ENCODE measurements at regions not wholly inside any gene's neighbourhood (a gene's known extent, or its start where the extent isn't known, plus 50 kb on each side); places are given as distances from the start of the nearest gene placed in this dataset.

DNA sequence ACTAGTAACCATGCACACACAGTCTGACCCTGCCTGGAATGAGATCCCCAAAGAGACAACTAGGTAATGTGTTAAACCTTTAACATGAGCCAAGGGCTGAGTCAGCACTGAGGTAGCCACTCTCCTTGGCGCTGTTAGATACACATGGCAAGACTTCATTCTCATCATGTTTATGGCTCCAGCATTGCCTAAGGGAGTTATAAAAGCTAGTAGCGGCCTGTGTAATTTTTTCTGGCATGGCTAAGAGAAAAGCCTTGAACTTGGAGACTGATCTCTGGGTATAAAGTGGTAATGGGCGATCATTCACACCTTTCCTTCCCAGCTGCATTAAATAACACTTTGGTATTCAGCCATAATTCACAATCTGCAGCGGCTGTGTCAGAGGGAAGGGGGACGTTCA, 779.7 kb upstream of the LRRC4C start:
- no peak for TF ChIP-seq POLR2A (IDR thresholded peaks at IDR 0.05)
- TF ChIP-seq, protein P1, sequence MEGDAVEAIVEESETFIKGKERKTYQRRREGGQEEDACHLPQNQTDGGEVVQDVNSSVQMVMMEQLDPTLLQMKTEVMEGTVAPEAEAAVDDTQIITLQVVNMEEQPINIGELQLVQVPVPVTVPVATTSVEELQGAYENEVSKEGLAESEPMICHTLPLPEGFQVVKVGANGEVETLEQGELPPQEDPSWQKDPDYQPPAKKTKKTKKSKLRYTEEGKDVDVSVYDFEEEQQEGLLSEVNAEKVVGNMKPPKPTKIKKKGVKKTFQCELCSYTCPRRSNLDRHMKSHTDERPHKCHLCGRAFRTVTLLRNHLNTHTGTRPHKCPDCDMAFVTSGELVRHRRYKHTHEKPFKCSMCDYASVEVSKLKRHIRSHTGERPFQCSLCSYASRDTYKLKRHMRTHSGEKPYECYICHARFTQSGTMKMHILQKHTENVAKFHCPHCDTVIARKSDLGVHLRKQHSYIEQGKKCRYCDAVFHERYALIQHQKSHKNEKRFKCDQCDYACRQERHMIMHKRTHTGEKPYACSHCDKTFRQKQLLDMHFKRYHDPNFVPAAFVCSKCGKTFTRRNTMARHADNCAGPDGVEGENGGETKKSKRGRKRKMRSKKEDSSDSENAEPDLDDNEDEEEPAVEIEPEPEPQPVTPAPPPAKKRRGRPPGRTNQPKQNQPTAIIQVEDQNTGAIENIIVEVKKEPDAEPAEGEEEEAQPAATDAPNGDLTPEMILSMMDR (IDR thresholded peaks at IDR 0.05) = no peak

Data from stomach (tissue), 4 donors.